ENCODE measurements at regions not wholly inside any gene's neighbourhood (a gene's known extent, or its start where the extent isn't known, plus 50 kb on each side); places are given as distances from the start of the nearest gene placed in this dataset.

GRCh38 chr15:34657469-34658127, 74.1 kb upstream of the GOLGA8B start (continued):
- no peak for TF ChIP-seq SMC3 (conservative IDR thresholded peaks at IDR 0.05; ENCODE audit: insufficient read depth, low read depth, low read length)
- peak; percentile 5 for TF ChIP-seq ZFP36 (IDR thresholded peaks at IDR 0.05; ENCODE audit: low read depth, low read length, partially characterized antibody)
- TF ChIP-seq FOXO4 (CRISPR knock-in tag; IDR thresholded peaks at IDR 0.05), result no peak
- TF ChIP-seq KDM2B (CRISPR knock-in tag; IDR thresholded peaks at IDR 0.05), result no peak
- TF ChIP-seq ZBTB2 (IDR thresholded peaks at IDR 0.05), result peak; percentile 62; the same call in 1 of the 2 replicates
- no peak for TF ChIP-seq HDAC6 (IDR thresholded peaks at IDR 0.05; ENCODE audit: low read depth, low read length)
- no peak for TF ChIP-seq NFYB (IDR thresholded peaks at IDR 0.05; ENCODE audit: extremely low read depth, insufficient read length)
- no peak for TF ChIP-seq ZHX1 (conservative IDR thresholded peaks at IDR 0.05; ENCODE audit: low read length)
- peak in 1 of 3 experiments; percentile 1; a peak in 1 of 6 replicates for TF ChIP-seq CTCF (IDR thresholded peaks at IDR 0.05 in 2 of 3, conservative IDR thresholded peaks at IDR 0.05 in 1 of 3; ENCODE audit: insufficient read depth in 2 of 3, low read depth in 1 of 3, low read length in 3 of 3)
- TF ChIP-seq RNF219 (CRISPR knock-in tag; IDR thresholded peaks at IDR 0.05), result no peak
- no peak for TF ChIP-seq ZNF507 (tag; conservative IDR thresholded peaks at IDR 0.05)
- peak; percentile 32; the same call in 1 of the 2 replicates for TF ChIP-seq MAFF (IDR thresholded peaks at IDR 0.05; ENCODE audit: low read length)
- no peak for TF ChIP-seq ZNF165 (CRISPR knock-in tag; IDR thresholded peaks at IDR 0.05; ENCODE audit: borderline replicate concordance)
- TF ChIP-seq PPARD (CRISPR knock-in tag; IDR thresholded peaks at IDR 0.05), result no peak
- TF ChIP-seq NFXL1 (CRISPR knock-in tag; IDR thresholded peaks at IDR 0.05), result no peak
- TF ChIP-seq SMAD4 (CRISPR knock-in tag; conservative IDR thresholded peaks at IDR 0.05), result peak; percentile 68
- peak; percentile 60; the same call in 1 of the 2 replicates for TF ChIP-seq MTA1 (IDR thresholded peaks at IDR 0.05; ENCODE audit: borderline replicate concordance)
- peak; percentile 25 for TF ChIP-seq MEIS2 (IDR thresholded peaks at IDR 0.05; ENCODE audit: partially characterized antibody)
